NCI-H187 (cell line): ENCODE measurements at regions not wholly inside any gene's neighbourhood (a gene's known extent, or its start where the extent isn't known, plus 50 kb on each side); places are given as distances from the start of the nearest gene placed in this dataset.

Experiments used
- DNase-seq, 2 experiments: peaks; one replicate each; lab custom pipeline; 2025; lab: John Stamatoyannopoulos, UW

GRCh38 chr9:17018540-17019196, 116.2 kb upstream of the CNTLN start:
- no peak for DNase-seq

DNA sequence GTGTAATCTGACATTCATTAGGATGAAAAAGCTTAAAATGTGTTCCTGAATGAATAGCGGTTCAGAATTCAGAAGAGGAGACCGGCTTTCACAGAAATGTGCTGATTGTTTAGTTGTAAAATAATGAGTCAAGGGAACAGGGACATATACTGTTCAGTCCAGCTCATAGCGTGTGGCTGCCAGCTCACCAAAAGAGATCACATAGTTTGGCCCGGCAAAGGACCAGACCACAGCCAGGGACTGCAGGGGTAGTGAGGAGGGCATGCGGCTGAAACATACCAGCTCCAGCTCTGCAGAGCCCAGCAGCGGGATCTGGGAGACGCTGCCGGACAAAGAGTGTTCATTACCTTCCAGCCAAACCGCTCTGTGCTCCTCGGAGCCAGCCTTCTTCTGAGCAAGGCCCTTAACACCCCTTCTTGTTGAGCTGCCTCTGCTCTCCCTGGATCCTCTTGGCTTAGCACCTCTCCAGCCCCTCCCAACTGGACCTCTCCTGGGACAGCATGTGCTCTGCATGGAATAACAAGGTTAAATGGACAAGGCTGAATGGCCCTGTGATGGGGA, 116.8 kb upstream of the CNTLN start:
- no peak for DNase-seq

DNA sequence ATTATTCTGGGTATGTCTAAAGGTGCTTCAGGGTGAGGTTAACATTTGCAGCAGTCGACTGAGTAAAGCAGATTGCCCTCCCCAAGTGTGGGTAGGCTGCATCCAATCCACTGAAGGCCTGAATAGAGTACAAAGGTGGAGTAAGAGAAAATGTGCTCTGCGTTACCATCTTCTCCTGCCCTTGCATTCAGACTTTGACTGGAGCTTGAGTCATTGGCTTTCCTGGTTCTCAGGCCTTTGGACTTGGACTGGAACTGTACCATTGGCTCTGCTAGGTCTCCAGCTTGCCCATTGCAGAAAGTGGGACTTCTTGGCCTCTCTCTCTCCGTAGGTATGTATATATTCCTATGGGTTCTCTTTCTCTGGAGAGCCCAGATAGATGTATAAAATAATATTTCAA, 120.9 kb upstream of the CNTLN start:
- DNase-seq: no peak

DNA sequence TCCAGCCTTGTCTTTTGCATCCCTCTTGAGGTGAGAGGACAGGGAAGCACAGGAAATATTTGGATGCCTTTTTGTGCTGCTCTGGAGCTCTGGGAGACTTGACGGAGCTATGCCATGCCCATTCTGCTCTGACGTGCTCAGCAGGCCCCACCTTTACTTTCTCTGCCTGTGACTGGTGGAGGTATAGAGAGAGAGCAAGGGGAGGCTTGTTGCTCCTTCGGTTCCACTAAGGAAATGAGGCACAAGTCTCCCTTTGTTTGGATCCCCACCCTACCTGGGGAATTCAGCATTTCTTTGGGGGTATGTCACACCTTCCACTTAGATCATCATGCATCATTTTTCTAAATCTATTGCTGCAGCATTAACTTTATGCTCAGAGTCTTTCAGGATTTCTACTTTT, 121.8 kb upstream of the CNTLN start:
- DNase-seq: no peak

DNA sequence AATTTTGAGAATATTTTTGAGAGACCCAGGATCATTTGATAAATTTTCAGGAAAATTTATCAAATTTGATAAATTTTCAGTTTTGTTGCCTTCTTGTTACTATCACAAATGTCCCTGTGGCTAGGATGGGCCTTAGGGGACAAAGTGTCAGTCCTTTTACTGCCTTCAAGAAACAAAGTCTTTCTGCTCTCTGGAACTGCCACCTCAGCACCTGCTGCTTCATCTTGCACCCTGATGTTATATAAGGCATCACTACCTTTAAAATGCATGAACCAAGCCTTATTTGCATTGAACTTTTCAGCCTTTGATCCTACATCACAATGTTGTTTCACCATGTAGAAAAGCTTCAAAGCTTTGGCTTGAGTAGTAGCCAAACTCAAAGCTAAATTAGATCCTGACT, 123.0 kb upstream of the CNTLN start:
- DNase-seq: no peak

- no peak for DNase-seq
Observed at GRCh38 chr9:17009071-17009470, 125.8 kb upstream of the CNTLN start.

DNA sequence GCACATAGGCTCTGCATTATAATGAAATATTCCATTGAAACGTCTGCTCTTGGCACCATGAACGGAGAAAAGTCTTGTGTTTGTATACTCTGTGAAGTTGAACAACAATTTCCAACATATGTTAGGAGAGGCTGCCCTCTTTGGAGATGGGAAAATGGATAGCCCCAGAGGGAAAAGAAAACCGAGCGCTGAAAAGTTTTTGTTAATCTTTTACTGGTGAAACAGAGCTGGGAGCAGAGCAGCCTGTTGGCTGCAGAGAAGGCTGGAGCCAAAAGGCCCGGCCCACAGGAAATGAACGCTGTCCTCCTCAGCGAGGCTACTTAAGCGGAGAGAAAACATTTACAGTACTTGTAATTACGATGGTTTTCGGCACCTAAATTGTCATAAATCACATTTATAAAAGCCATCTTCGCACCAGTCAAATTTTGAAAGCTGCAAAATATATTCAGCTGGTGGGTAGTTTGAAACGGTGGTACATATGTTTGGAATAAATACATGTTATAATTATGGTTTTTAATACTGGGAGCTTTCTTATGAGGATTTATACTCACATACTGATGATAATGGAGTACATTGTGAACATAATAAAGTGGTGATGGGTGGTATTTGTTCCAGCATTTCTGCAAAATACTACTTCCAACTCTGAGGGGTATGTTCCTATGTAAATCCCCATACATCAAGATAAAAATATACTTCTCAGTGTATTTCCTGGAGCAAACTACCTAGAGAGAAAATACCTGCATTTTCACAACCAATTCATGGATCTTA, 129.6 kb upstream of the CNTLN start:
- DNase-seq: no peak

DNA sequence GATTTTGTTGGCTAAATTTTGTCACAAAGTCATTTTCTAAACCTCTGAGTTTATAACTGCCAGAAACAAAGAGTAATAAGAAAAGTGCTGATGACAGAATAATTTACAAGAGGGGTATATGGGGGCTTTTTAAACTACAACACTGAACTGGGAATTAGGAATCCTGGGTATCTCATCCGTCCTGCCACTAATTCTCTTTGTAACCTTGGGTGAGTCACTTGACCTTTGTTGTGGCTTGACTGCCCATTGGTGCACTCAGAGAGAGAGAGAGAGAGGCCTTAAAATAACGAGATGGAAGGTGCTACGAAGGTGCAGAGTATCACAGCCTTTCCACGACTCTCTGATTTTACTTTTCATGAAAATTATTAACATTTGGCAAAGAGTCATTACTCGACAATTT, 130.3 kb upstream of the CNTLN start:
- no peak for DNase-seq

DNA sequence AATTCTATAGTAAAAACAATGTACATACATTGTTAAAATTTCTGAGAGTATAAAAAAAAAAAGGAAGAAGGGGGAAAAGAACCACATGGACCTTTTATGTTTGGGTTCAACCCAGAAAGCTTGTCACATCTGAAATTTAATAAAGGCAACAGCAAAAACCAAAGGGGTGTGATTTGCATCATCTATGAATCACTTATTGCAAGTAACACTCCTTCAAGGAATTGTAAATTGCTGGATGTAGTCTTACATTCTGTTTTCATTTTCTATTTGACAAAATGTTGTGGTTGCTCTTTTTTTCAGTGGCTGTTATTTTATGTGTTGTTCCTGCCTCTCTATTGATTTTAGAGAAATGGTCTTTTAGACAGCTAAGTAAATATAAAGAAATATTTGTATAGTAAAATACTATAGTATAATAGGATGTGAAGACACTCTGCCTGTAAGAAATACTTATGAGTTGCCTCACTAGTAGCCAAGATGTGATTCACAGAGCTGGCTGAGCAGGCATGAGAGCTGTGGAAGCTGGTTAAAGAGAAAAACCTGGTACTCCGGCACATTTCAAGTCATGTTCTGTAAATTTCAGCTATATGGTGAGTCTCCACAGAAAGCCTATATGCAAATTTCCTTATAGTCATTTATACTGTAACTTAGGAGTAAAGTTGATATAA, 131.1 kb upstream of the CNTLN start:
- no peak for DNase-seq

GRCh38 chr9:16996901-16997491, 126.5 kb upstream of the BNC2 start:
- DNase-seq: no peak

- no peak for DNase-seq
Observed at GRCh38 chr9:16992138-16992537, 121.7 kb upstream of the BNC2 start.

DNA sequence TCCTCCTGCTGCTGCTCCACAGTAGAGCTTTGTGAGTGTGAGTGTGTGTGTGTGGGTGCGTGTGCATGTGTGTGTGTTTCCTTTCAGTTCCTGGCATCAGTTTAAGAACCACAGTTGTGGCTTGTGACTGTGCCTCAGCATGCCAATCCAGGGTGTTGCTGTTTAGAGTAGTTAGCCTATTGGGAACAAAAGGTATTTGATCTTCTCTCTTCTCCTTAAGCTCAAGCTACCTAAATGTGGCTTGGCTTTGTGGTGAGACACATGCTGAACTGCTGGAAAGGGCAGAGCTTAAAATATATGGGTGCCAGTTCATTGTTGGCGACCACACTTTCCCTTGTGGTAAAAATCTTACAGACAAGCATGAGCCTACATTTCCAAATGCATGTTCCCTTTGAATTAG, 116.6 kb upstream of the BNC2 start:
- no peak for DNase-seq

- no peak for DNase-seq
Observed at GRCh38 chr9:16986556-16986955, 116.1 kb upstream of the BNC2 start.

- no peak for DNase-seq
Observed at GRCh38 chr9:16985559-16986348, 115.3 kb upstream of the BNC2 start.

- DNase-seq: peak in 1 of 2 experiments; percentile 6
Observed at GRCh38 chr9:16982780-16983310, 112.4 kb upstream of the BNC2 start.

DNA sequence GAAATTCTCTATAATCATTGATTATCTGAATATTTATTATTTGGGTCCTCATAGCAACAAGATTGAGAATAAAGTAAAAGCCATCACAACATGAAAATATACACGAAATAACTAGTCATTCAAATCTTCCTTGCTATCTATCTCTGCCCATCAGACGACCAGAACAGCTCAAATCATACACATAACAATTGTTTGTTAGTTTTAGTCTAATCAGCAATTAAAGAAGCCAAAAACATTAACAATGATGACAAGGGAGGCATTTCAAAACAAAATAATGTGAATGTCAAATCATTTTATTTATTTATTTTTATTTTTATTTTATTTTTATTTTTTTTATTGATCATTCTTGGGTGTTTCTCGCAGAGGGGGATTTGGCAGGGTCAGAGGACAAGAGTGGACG, 106.0 kb upstream of the BNC2 start:
- no peak for DNase-seq

GRCh38 chr9:16974436-16974835, 104.0 kb upstream of the BNC2 start:
- DNase-seq: no peak

DNA sequence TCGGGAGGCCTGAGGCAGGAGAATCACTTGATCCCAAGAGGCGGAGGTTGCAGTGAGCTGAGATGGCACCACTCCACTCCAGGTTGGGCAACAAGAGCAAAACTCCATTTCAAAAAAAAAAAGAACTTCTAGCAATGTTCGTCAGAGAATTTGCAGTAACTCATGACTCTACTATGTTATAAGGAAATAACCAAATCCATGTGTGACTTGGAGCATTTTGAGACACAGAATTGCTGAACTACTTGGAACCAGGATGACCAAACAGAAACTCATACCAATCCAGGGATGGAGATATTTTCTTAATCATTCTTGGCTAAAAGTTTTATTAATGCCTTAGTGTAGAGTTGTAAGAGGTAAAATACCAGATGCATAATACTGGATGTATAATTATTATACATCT, 99.9 kb upstream of the BNC2 start:
- DNase-seq: no peak

DNA sequence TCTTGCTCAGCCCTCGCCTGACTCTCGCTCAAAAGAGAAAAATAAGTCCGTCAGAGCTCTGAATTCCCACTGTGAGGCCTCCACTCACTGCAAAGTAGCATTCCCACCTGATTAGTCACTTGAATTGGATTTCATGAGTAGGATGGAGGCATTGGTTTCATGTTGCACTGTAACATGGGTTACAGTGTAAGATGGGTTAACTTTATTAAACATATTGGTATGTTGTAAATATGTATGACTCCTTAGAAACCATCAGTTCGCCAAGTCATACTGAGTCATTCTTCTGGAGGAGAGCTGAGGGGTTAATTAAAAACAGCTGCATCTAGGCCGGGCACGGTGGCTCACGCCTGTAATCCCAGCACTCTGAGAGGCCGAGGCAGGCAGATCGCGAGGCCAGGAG, 93.8 kb upstream of the BNC2 start:
- no peak for DNase-seq

- DNase-seq: no peak
Observed at GRCh38 chr9:16960084-16960483, 89.6 kb upstream of the BNC2 start.

GRCh38 chr9:16959391-16959790, 88.9 kb upstream of the BNC2 start:
- no peak for DNase-seq

GRCh38 chr9:16954040-16954439, 83.6 kb upstream of the BNC2 start:
- DNase-seq: no peak
